ENCODE measurements at regions not wholly inside any gene's neighbourhood (a gene's known extent, or its start where the extent isn't known, plus 50 kb on each side); places are given as distances from the start of the nearest gene placed in this dataset.

- Histone ChIP-seq H3K4me1 (ENCODE audit: control insufficient read depth, insufficient read depth, low read length) (no peaks in the 10 kb centered on the region), H3K27ac (ENCODE audit: low read length) (no peak overlapping the region), H3K4me3 (ENCODE audit: low read depth in 2 of 2, low read length in 2 of 2) (no peak overlapping the region), H3K27me3 (ENCODE audit: control insufficient read depth, insufficient read depth, low read length) (no peaks in the 10 kb centered on the region), H3K9me3 (ENCODE audit: control insufficient read depth, insufficient read depth, low read depth, low read length) (no peaks in the 10 kb centered on the region), H3K36me3 (ENCODE audit: control insufficient read depth, insufficient read depth, low read length) (no peaks in the 10 kb centered on the region)
- intact Hi-C loops (cut with micrococcal nuclease; ENCODE audit: unreplicated experiment): no loop called here
- CTCF ChIA-PET: no interaction called here
- POLR2A ChIA-PET: no interaction called here
- in situ Hi-C loops (cut with HindIII; ENCODE audit: low pct_unique_long_range_greater_than_20kb, low sequenced_read_pairs): no loop called here
- ATAC-seq (no peak), DNase-seq (ENCODE audit: low read depth, low spot score) (no peak)
- no TSS peak for BruUV-seq (replicated peaks)
- TF ChIP-seq POLR2AphosphoS5 (IDR thresholded peaks at IDR 0.05; ENCODE audit: low read depth, low read length) (no peak), SIN3A (IDR thresholded peaks at IDR 0.05; ENCODE audit: borderline replicate concordance, insufficient read depth, low read depth, low read length) (no peak), REST (IDR thresholded peaks at IDR 0.05; ENCODE audit: insufficient read depth in 1 of 2, low read depth in 2 of 2, low read length in 1 of 2) (no peak), CTCF (IDR thresholded peaks at IDR 0.05) (no peak), TCF7L2 (IDR thresholded peaks at IDR 0.05; ENCODE audit: low read depth, low read length) (no peak)
These were observed 544.3 kb downstream of the ZNF804A start for GRCh38 chr2:185142677-185143076.

- Histone ChIP-seq H3K4me1 (ENCODE audit: control insufficient read depth, insufficient read depth, low read length) (no peaks in the 10 kb centered on the region), H3K27me3 (ENCODE audit: control insufficient read depth, insufficient read depth, low read length) (no peaks in the 10 kb centered on the region), H3K9me3 (ENCODE audit: control insufficient read depth, insufficient read depth, low read depth, low read length) (no peaks in the 10 kb centered on the region), H3K27ac (ENCODE audit: low read length) (no peak overlapping the region), H3K4me3 (ENCODE audit: low read depth in 2 of 2, low read length in 2 of 2) (no peak overlapping the region), H3K36me3 (ENCODE audit: control insufficient read depth, insufficient read depth, low read length) (no peaks in the 10 kb centered on the region)
- DNase-seq (ENCODE audit: low read depth, low spot score) (no peak), ATAC-seq (no peak)
- TF ChIP-seq CTCF (IDR thresholded peaks at IDR 0.05): no peak
- no peak for TF ChIP-seq SIN3A (IDR thresholded peaks at IDR 0.05; ENCODE audit: borderline replicate concordance, insufficient read depth, low read depth, low read length)
- TF ChIP-seq TCF7L2 (IDR thresholded peaks at IDR 0.05; ENCODE audit: low read depth, low read length): no peak
- TF ChIP-seq POLR2AphosphoS5 (IDR thresholded peaks at IDR 0.05; ENCODE audit: low read depth, low read length): no peak
- no peak for TF ChIP-seq REST (IDR thresholded peaks at IDR 0.05; ENCODE audit: insufficient read depth in 1 of 2, low read depth in 2 of 2, low read length in 1 of 2)
- in situ Hi-C loops (cut with HindIII; ENCODE audit: low pct_unique_long_range_greater_than_20kb, low sequenced_read_pairs): no loop called here
- ChIA-PET CTCF (no interaction called here), POLR2A (no interaction called here)
- BruUV-seq (replicated peaks): no TSS peak
- intact Hi-C loops (cut with micrococcal nuclease; ENCODE audit: unreplicated experiment): no loop called here
These were observed 546.0 kb downstream of the ZNF804A start for GRCh38 chr2:185144159-185144919.

Data from Panc1 (cell line).